Mesenchymal stem cell (in vitro differentiated cells and primary cell): ENCODE measurements at regions not wholly inside any gene's neighbourhood (a gene's known extent, or its start where the extent isn't known, plus 50 kb on each side); places are given as distances from the start of the nearest gene placed in this dataset.
A peak's percentile ranks its signal among the peaks of the same experiment; 100 is the strongest.

Experiments
- DNase-seq: peaks from one replicate; pipeline ENCODE4 v3.0.0-alpha.2; 2013
- H2AFZ ChIP-seq: one replicate; pipeline ENCODE4 v1.6.1; 2013; ENCODE audit warnings: low read depth, mild to moderate bottlenecking, control low read depth, inconsistent platforms, low read length, moderate library complexity
- H2AK5ac ChIP-seq: 2 replicates; pipeline ENCODE4 v1.6.1; 2013; ENCODE audit warnings: low read length, moderate library complexity, mild to moderate bottlenecking, inconsistent platforms; ENCODE audit not compliant: severe bottlenecking
- H2BK120ac ChIP-seq: one replicate; pipeline ENCODE4 v1.6.1; 2013; ENCODE audit warnings: low read depth, mild to moderate bottlenecking, inconsistent platforms, low read length, moderate library complexity
- H2BK12ac ChIP-seq, 2 experiments: one replicate each; pipeline ENCODE4 v1.6.1; 2013; ENCODE audit warnings: inconsistent platforms in 2 of 2, low read length in 2 of 2, mild to moderate bottlenecking in 2 of 2, moderate library complexity in 2 of 2, control low read depth in 1 of 2
- H2BK15ac ChIP-seq: one replicate; pipeline ENCODE4 v1.6.1; 2013; ENCODE audit warnings: mild to moderate bottlenecking, low read depth, inconsistent platforms; ENCODE audit not compliant: poor library complexity, severe bottlenecking
- H2BK5ac ChIP-seq: 2 replicates; pipeline ENCODE4 v1.6.1; 2013; ENCODE audit warnings: low read depth, mild to moderate bottlenecking, low read length, control low read depth, inconsistent platforms; ENCODE audit not compliant: poor library complexity, severe bottlenecking
- H3K14ac ChIP-seq, 2 experiments: one replicate each; pipeline ENCODE4 v1.6.1; 2013; ENCODE audit warnings: inconsistent platforms in 2 of 2, low read length in 2 of 2, control low read depth in 1 of 2, mild to moderate bottlenecking in 1 of 2, moderate library complexity in 1 of 2
- H3K18ac ChIP-seq, 2 experiments: one replicate each; pipeline ENCODE4 v1.6.1; 2013; ENCODE audit warnings: inconsistent platforms in 2 of 2, low read length in 2 of 2, control low read depth in 1 of 2, low read depth in 1 of 2, mild to moderate bottlenecking in 1 of 2
- H3K23ac ChIP-seq, 2 experiments: one replicate each; pipeline ENCODE4 v1.6.1; 2013; ENCODE audit warnings: inconsistent platforms in 2 of 2, low read length in 2 of 2, mild to moderate bottlenecking in 2 of 2, moderate library complexity in 2 of 2, control low read depth in 1 of 2
- H3K27ac ChIP-seq: 2 replicates; pipeline ENCODE4 v1.5.1; 2013; ENCODE audit warnings: mild to moderate bottlenecking, moderate library complexity, low read length, control low read depth, inconsistent platforms; ENCODE audit not compliant: poor library complexity, severe bottlenecking
- H3K27me3 ChIP-seq, 2 experiments: 2 replicates each; pipeline versions ENCODE4 v1.6.1 to v1.7.0; 2013; ENCODE audit warnings: low read length in 2 of 2, mild to moderate bottlenecking in 2 of 2, moderate library complexity in 2 of 2, control low read depth in 1 of 2, inconsistent platforms in 1 of 2; ENCODE audit not compliant: control insufficient read depth in 1 of 2, insufficient read depth in 1 of 2
- H3K36me3 ChIP-seq, 2 experiments: 2 replicates each; pipeline versions ENCODE4 v1.6.1 to v1.7.0; 2013; ENCODE audit warnings: low read length in 2 of 2, control low read depth in 1 of 2, inconsistent platforms in 1 of 2, low read depth in 1 of 2, mild to moderate bottlenecking in 1 of 2; ENCODE audit not compliant: insufficient read depth in 2 of 2, control insufficient read depth in 1 of 2
- H3K4ac ChIP-seq, 2 experiments: one replicate each; pipeline ENCODE4 v1.6.1; 2013; ENCODE audit warnings: inconsistent platforms in 2 of 2, low read length in 2 of 2, mild to moderate bottlenecking in 2 of 2, moderate library complexity in 2 of 2, control low read depth in 1 of 2, low read depth in 1 of 2
- H3K4me1 ChIP-seq: 2 replicates; pipeline ENCODE4 v1.6.1; 2013; ENCODE audit warnings: low read depth, low read length, control low read depth; ENCODE audit not compliant: control insufficient read depth, insufficient read depth
- H3K4me2 ChIP-seq: 2 replicates; pipeline ENCODE4 v1.6.1; 2013; ENCODE audit warnings: low read length, mild to moderate bottlenecking, inconsistent platforms; ENCODE audit not compliant: poor library complexity, severe bottlenecking
- H3K4me3 ChIP-seq, 2 experiments: 2 replicates each; pipeline versions ENCODE4 v1.5.1 to v1.7.0; 2013; ENCODE audit warnings: low read length in 2 of 2, mild to moderate bottlenecking in 2 of 2, control low read depth in 1 of 2, low read depth in 1 of 2; ENCODE audit not compliant: insufficient read depth in 1 of 2
- H3K79me1 ChIP-seq: replicated peaks from 2 replicates; pipeline ENCODE4 v1.6.1; 2013; ENCODE audit warnings: mild to moderate bottlenecking, control low read depth, low read length, inconsistent platforms; ENCODE audit not compliant: poor library complexity, severe bottlenecking
- H3K9ac ChIP-seq: 2 replicates; pipeline ENCODE4 v1.7.0; 2013; ENCODE audit warnings: mild to moderate bottlenecking, low read length, moderate library complexity
- H3K9me3 ChIP-seq: 2 replicates; pipeline ENCODE4 v1.7.0; 2013; ENCODE audit warnings: mild to moderate bottlenecking, low read length; ENCODE audit not compliant: control insufficient read depth
- H4K8ac ChIP-seq: one replicate; pipeline ENCODE4 v1.6.1; 2013; ENCODE audit warnings: inconsistent platforms, mild to moderate bottlenecking, low read length, moderate library complexity
- H4K91ac ChIP-seq: one replicate; pipeline ENCODE4 v1.6.1; 2013; ENCODE audit warnings: mild to moderate bottlenecking, low read length, inconsistent platforms
- WGBS: methylation state at CpG from one replicate; pipeline ENCODE4 v1.1.7; 2013; ENCODE audit warnings: mixed read lengths; 5-methylcytosine and 5-hydroxymethylcytosine counted together

- no peak overlapping the region for H3K14ac ChIP-seq
- peak overlapping the region; percentile 96 for H2BK15ac ChIP-seq
- peaks cover 4% of the 10 kb centered on the region for H3K9me3 ChIP-seq
- H2AK5ac ChIP-seq: no peak overlapping the region
- no peaks in the 10 kb centered on the region for H3K36me3 ChIP-seq
- H3K4me3 ChIP-seq: no peak overlapping the region
- no peak overlapping the region for H3K9ac ChIP-seq
- no peak overlapping the region for H3K4me2 ChIP-seq
- no peak overlapping the region for H2BK5ac ChIP-seq
- 87% methylated on average over 3 of the region's 4 CpGs for WGBS
- DNase-seq: no peak
- peak overlapping the region; percentile 37 to 42 for H2BK12ac ChIP-seq
- no peaks in the 10 kb centered on the region for H3K27me3 ChIP-seq
- H3K4ac ChIP-seq: no peak overlapping the region
- H2AFZ ChIP-seq: no peak overlapping the region
- H4K8ac ChIP-seq: peak overlapping the region; percentile 47
- H3K79me1 ChIP-seq: no peaks in the 10 kb centered on the region
- no peak overlapping the region for H2BK120ac ChIP-seq
- no peak overlapping the region for H3K23ac ChIP-seq
- peak overlapping the region in 1 of 2 experiments; percentile 41 for H3K18ac ChIP-seq
- H4K91ac ChIP-seq: no peak overlapping the region
- no peaks in the 10 kb centered on the region for H3K4me1 ChIP-seq
- no peak overlapping the region for H3K27ac ChIP-seq
Measured at GRCh38 chr15:95296643-95297042, 1033.9 kb upstream of the NR2F2 start.

- Histone ChIP-seq H2BK5ac (no peak overlapping the region), H2BK15ac (no peak overlapping the region), H3K27me3 (no peaks in the 10 kb centered on the region), H3K79me1 (no peaks in the 10 kb centered on the region), H3K27ac (no peak overlapping the region), H2AK5ac (no peak overlapping the region), H3K4me1 (no peaks in the 10 kb centered on the region), H3K9ac (no peak overlapping the region), H3K4me3 (no peak overlapping the region), H2BK12ac (no peak overlapping the region), H3K4me2 (no peak overlapping the region), H2AFZ (no peak overlapping the region), H4K91ac (no peak overlapping the region), H2BK120ac (no peak overlapping the region), H3K14ac (peak overlapping the region in 1 of 2 experiments; percentile 19), H4K8ac (no peak overlapping the region), H3K9me3 (peaks cover 5% of the 10 kb centered on the region), H3K18ac (no peak overlapping the region), H3K4ac (no peak overlapping the region), H3K36me3 (no peaks in the 10 kb centered on the region), H3K23ac (no peak overlapping the region)
- DNase-seq: no peak
- 96% methylated on average over 1 of the region's 4 CpGs for WGBS
Measured at GRCh38 chr15:95298729-95299128, 1031.8 kb upstream of the NR2F2 start.

GRCh38 chr15:95300958-95301357 lies 1029.5 kb upstream of the NR2F2 start:
- Histone ChIP-seq H4K8ac (no peak overlapping the region), H2BK120ac (no peak overlapping the region), H3K9me3 (peaks cover 5% of the 10 kb centered on the region), H2BK12ac (peak overlapping the region in 1 of 2 experiments; percentile 21), H3K14ac (no peak overlapping the region), H2AK5ac (no peak overlapping the region), H2BK5ac (no peak overlapping the region), H3K4ac (no peak overlapping the region), H3K4me1 (no peaks in the 10 kb centered on the region), H3K4me3 (no peak overlapping the region), H2BK15ac (no peak overlapping the region), H3K27me3 (no peaks in the 10 kb centered on the region), H4K91ac (no peak overlapping the region), H3K4me2 (no peak overlapping the region), H3K18ac (peak overlapping the region; percentile 2 to 11), H3K79me1 (no peaks in the 10 kb centered on the region), H2AFZ (no peak overlapping the region), H3K23ac (no peak overlapping the region), H3K9ac (no peak overlapping the region), H3K36me3 (no peaks in the 10 kb centered on the region), H3K27ac (no peak overlapping the region)
- DNase-seq: peak; percentile 45
- WGBS: 77% methylated on average over 3 of the region's 4 CpGs

- no peak overlapping the region for H3K27ac ChIP-seq
- H2BK12ac ChIP-seq: peak overlapping the region; percentile 9 to 72
- no peak overlapping the region for H3K9ac ChIP-seq
- H2BK5ac ChIP-seq: no peak overlapping the region
- peak; percentile 59 for DNase-seq
- peak overlapping the region; percentile 40 to 45 for H3K18ac ChIP-seq
- no peaks in the 10 kb centered on the region for H3K79me1 ChIP-seq
- no peak overlapping the region for H4K91ac ChIP-seq
- H2AFZ ChIP-seq: no peak overlapping the region
- no peak overlapping the region for H2AK5ac ChIP-seq
- no peaks in the 10 kb centered on the region for H3K4me1 ChIP-seq
- H3K9me3 ChIP-seq: peaks cover 5% of the 10 kb centered on the region
- no peak overlapping the region for H3K23ac ChIP-seq
- no peaks in the 10 kb centered on the region for H3K27me3 ChIP-seq
- no peak overlapping the region for H2BK120ac ChIP-seq
- no peak overlapping the region for H2BK15ac ChIP-seq
- H3K14ac ChIP-seq: no peak overlapping the region
- H3K36me3 ChIP-seq: no peaks in the 10 kb centered on the region
- no peak overlapping the region for H3K4me3 ChIP-seq
- H4K8ac ChIP-seq: no peak overlapping the region
- peak overlapping the region in 1 of 2 experiments; percentile 51 for H3K4ac ChIP-seq
- H3K4me2 ChIP-seq: no peak overlapping the region
- WGBS: 69% methylated on average over 3 of the region's 3 CpGs
Measured at GRCh38 chr15:95302206-95302605, 1028.3 kb upstream of the NR2F2 start.
